Heart left ventricle (tissue), 16 donors: ENCODE measurements at regions not wholly inside any gene's neighbourhood (a gene's known extent, or its start where the extent isn't known, plus 50 kb on each side); places are given as distances from the start of the nearest gene placed in this dataset.

Experiments
- ATAC-seq, 4 donors: fragments of 200-7000 bp; cut with Tn5 transposase; one replicate each; pipeline ENCODE4 v1.9.1; 2020 to 2022; ENCODE audit warnings: moderate library complexity in 4 of 4, mild to moderate bottlenecking in 3 of 4, moderate number of reproducible peaks in 1 of 4
- DNase-seq, 5 donors: peaks; one replicate each; pipeline ENCODE4 v3.0.0-alpha.2; 2020
- H3K27ac ChIP-seq, 12 donors: fragments of 200-600 bp; sonication (generic) in 4 of 12; one replicate each; pipeline versions ENCODE4 v1.5.0 to v1.8.0; 2016 to 2022; ENCODE audit warnings: mild to moderate bottlenecking in 2 of 12
- H3K27me3 ChIP-seq, 9 donors: fragments of 200-600 bp; sonication (generic) in 2 of 9; one replicate each; pipeline versions ENCODE4 v1.5.1 to v1.8.0; 2016 to 2022; ENCODE audit warnings: mild to moderate bottlenecking in 3 of 9
- H3K36me3 ChIP-seq, 9 donors: fragments of 200-600 bp; sonication (generic) in 2 of 9; one replicate each; pipeline versions ENCODE4 v1.5.0 to v1.8.0; 2018 to 2022; ENCODE audit warnings: mild to moderate bottlenecking in 2 of 9
- H3K4me1 ChIP-seq, 12 donors: fragments of 200-600 bp; sonication (generic) in 4 of 12; one replicate each; pipeline versions ENCODE4 v1.5.0 to v1.8.0; 2016 to 2022; ENCODE audit warnings: mild to moderate bottlenecking in 3 of 12
- H3K4me3 ChIP-seq, 12 donors: fragments of 200-600 bp; sonication (generic) in 4 of 12; one replicate each; pipeline versions ENCODE4 v1.5.0 to v1.8.0; 2017 to 2022; ENCODE audit warnings: mild to moderate bottlenecking in 9 of 12, moderate library complexity in 4 of 12
- H3K9me3 ChIP-seq, 12 donors: fragments of 200-600 bp; sonication (generic) in 4 of 12; one replicate each; pipeline versions ENCODE4 v1.5.0 to v1.8.0; 2016 to 2022; ENCODE audit warnings: mild to moderate bottlenecking in 1 of 12
- CTCF ChIP-seq, 12 donors: fragments of 200-600 bp; sonication (generic) in 4 of 12; IDR thresholded peaks; one replicate each; pipeline versions ENCODE4 v1.5.0 to v1.8.0; 2018 to 2022; ENCODE audit warnings: antibody characterized with exemption in 12 of 12, mild to moderate bottlenecking in 5 of 12
- POLR2A ChIP-seq, 2 donors: fragments of 450-650 bp; IDR thresholded peaks; one replicate each; pipeline ENCODE4 v1.6.1; 2017; ENCODE audit warnings: antibody characterized with exemption in 2 of 2, mild to moderate bottlenecking in 2 of 2, moderate library complexity in 2 of 2
- WGBS, 4 donors: extraction: QIAGEN DNeasy Blood & Tissue Kit in 2 of 4; methylation state at CpG; one replicate each; pipeline versions ENCODE4 v1.1.5 to v1.1.7; 2013 to 2018; 5-methylcytosine and 5-hydroxymethylcytosine counted together
- intact Hi-C, 10 donors: fragments of 100-400 bp; cut with DNase I; formaldehyde crosslinking; loops; one replicate each; pipeline versions ENCODE4 v1.11.1 to v1.14.2; 2022
- donor health status: ischemic (EF 13 %, LVEDD 7.1; RV severe dilation, severe dysfunction).
- donor health status: healthy with polysubstance abuse.
- donor health status: DM: no; HTN: yes; CAD: no.
- donor health status: DM: no; HTN: no; CAD: no.
- donor health status: ischemic (EF 25% LVEDD 6.9; RV normal size, moderate dysfunction).
- donor health status: ischemic (EF 25% LVEDD 5.7; RV mildly dilated, moderate dysfunction).
- donor health status: healthy.
- donor health status: DM: yes; HTN: yes; CAD: no.
- donor health status: ischemic (EF 35%, LVEDD 5.7; RV mildly dilated, moderate dysfunction).
- donor health status: nonischemic (EF 11% LVEDD 7.7; RV severe dilation, severe dysfunction).
- donor health status: DM: yes; HTN: yes; CAD: no.
- donor health status: PGD.
- donor health status: ischemic (EF 29% LVEDD 5.4; RV normal size, mild dysfunction).
- donor health status: nonischemic (EF 23%, LVEDD 6.1; RV moderate dilation, normal function).

- no peak overlapping the region for H3K4me3 ChIP-seq
- intact Hi-C loops = no loop called here
- peaks cover 0 to 34% (median 21%) of the 10 kb centered on the region in 12 donors for H3K4me1 ChIP-seq
- H3K27ac ChIP-seq = no peak overlapping the region
- no peaks in the 10 kb centered on the region for H3K9me3 ChIP-seq
- no peak for TF ChIP-seq POLR2A (IDR thresholded peaks at IDR 0.05)
- no peaks in the 10 kb centered on the region for H3K27me3 ChIP-seq
- no peak for DNase-seq
- 88 to 90% (median 89%) methylated on average over 9 of the region's 9 CpGs for WGBS, 4 donors
- no peaks in the 10 kb centered on the region for H3K36me3 ChIP-seq
- no peak for ATAC-seq
Measured at GRCh38 chr20:17833036-17833674, 133.4 kb downstream of the BANF2 start.

GRCh38 chr20:17832236-17832915 is 132.6 kb downstream of the BANF2 start:
- Histone ChIP-seq H3K4me3 (no peak overlapping the region), H3K4me1 (peaks cover 0 to 31% (median 21%) of the 10 kb centered on the region in 12 donors), H3K27me3 (no peaks in the 10 kb centered on the region), H3K27ac (no peak overlapping the region), H3K36me3 (no peaks in the 10 kb centered on the region), H3K9me3 (no peaks in the 10 kb centered on the region)
- intact Hi-C loops = no loop called here
- no peak for ATAC-seq
- TF ChIP-seq POLR2A (IDR thresholded peaks at IDR 0.05) (no peak), CTCF (IDR thresholded peaks at IDR 0.05) (no peak)
- WGBS, 4 donors = 81 to 85% (median 82%) methylated on average over 9 of the region's 9 CpGs
- DNase-seq = peak in 1 of 5 donors; percentile 1

GRCh38 chr20:17828598-17829144 is 128.9 kb downstream of the BANF2 start:
- no peaks in the 10 kb centered on the region for H3K9me3 ChIP-seq
- no peak for ATAC-seq
- intact Hi-C loops = no loop called here
- no peaks in the 10 kb centered on the region for H3K27me3 ChIP-seq
- H3K27ac ChIP-seq = no peak overlapping the region
- peak in 1 of 5 donors; percentile 5 for DNase-seq
- WGBS, 4 donors = 82 to 95% (median 94%) methylated on average over 6 of the region's 6 CpGs
- TF ChIP-seq CTCF (IDR thresholded peaks at IDR 0.05) (no peak), POLR2A (IDR thresholded peaks at IDR 0.05) (no peak)
- H3K4me1 ChIP-seq = peaks cover 0 to 18% (median 10%) of the 10 kb centered on the region in 12 donors
- no peak overlapping the region for H3K4me3 ChIP-seq
- H3K36me3 ChIP-seq = no peaks in the 10 kb centered on the region

GRCh38 chr20:17827759-17828559 is 128.2 kb downstream of the BANF2 start:
- H3K9me3 ChIP-seq = no peaks in the 10 kb centered on the region
- no peak for TF ChIP-seq POLR2A (IDR thresholded peaks at IDR 0.05)
- no peak for TF ChIP-seq CTCF (IDR thresholded peaks at IDR 0.05)
- WGBS, 4 donors = 85 to 88% (median 88%) methylated on average over 13 of the region's 13 CpGs
- intact Hi-C loops = no loop called here
- ATAC-seq = no peak
- peaks cover 0 to 18% (median 10%) of the 10 kb centered on the region in 12 donors for H3K4me1 ChIP-seq
- no peak overlapping the region for H3K27ac ChIP-seq
- H3K36me3 ChIP-seq = no peaks in the 10 kb centered on the region
- H3K27me3 ChIP-seq = no peaks in the 10 kb centered on the region
- peak in 1 of 5 donors; percentile 0 for DNase-seq
- no peak overlapping the region for H3K4me3 ChIP-seq
